ENCODE measurements at regions not wholly inside any gene's neighbourhood (a gene's known extent, or its start where the extent isn't known, plus 50 kb on each side); places are given as distances from the start of the nearest gene placed in this dataset.

DNA sequence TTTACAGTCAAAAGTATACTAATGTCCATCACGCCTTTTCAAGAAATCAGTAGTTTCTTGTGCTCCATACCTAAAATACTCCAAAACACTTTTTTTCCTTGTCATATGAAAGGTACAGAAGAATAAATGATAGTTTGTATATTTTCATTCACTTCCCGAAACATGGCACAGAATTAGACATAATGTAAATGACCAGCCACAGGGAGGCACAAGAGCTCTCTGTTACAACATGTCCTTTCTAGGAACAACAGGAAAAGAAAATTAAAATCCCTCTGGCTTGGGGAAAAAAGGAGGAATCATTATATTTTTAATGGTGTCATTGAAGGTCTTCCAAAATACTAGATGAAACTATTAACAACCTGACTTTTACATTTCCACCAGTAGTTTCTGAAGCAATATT lies 331.2 kb downstream of the ACTR3B start:
- TF ChIP-seq POLR2A (IDR thresholded peaks at IDR 0.05; ENCODE audit: low read depth, low read length) (no peak), POLR2AphosphoS5 (IDR thresholded peaks at IDR 0.05; ENCODE audit: low read depth, low read length) (no peak)
